ENCODE measurements at regions not wholly inside any gene's neighbourhood (a gene's known extent, or its start where the extent isn't known, plus 50 kb on each side); places are given as distances from the start of the nearest gene placed in this dataset.
"Not testable (repeated sequence)": the region's sequence is repeated elsewhere in the genome, so short reads cannot be mapped to it uniquely, and the experiment has no call there.

- no peak for DNase-seq
These were observed 218.8 kb downstream of the OTUD1 start for GRCh38 chr10:23657677-23658076.

- not testable (repeated sequence) for DNase-seq
These were observed 233.0 kb downstream of the OTUD1 start for GRCh38 chr10:23671866-23672265.

GRCh38 chr10:23675585-23675984, 236.7 kb downstream of the OTUD1 start:
- no peak for DNase-seq

GRCh38 chr10:23676296-23676695, 237.4 kb downstream of the OTUD1 start:
- no peak for DNase-seq

- no peak for DNase-seq
These were observed 247.8 kb downstream of the OTUD1 start for GRCh38 chr10:23686722-23687121.

GRCh38 chr10:23692736-23693135, 253.9 kb downstream of the OTUD1 start:
- DNase-seq = no peak

GRCh38 chr10:23693501-23693901, 254.6 kb downstream of the OTUD1 start:
- DNase-seq = no peak

GRCh38 chr10:23693925-23694324, 255.1 kb downstream of the OTUD1 start:
- DNase-seq = no peak

- DNase-seq = no peak
These were observed 255.6 kb downstream of the OTUD1 start for GRCh38 chr10:23694446-23694920.

- no peak for DNase-seq
These were observed 256.3 kb downstream of the OTUD1 start for GRCh38 chr10:23694921-23695824.

- DNase-seq = no peak
These were observed 257.0 kb downstream of the OTUD1 start for GRCh38 chr10:23695825-23696420.

GRCh38 chr10:23696476-23696875, 257.6 kb downstream of the OTUD1 start:
- no peak for DNase-seq

GRCh38 chr10:23702977-23703414, 264.1 kb downstream of the OTUD1 start:
- DNase-seq = peak in 2 of 4 experiments; percentile 5 to 16

GRCh38 chr10:23715363-23715762, 276.5 kb downstream of the OTUD1 start:
- DNase-seq = no peak

GRCh38 chr10:23717913-23718312, 279.0 kb downstream of the OTUD1 start:
- no peak for DNase-seq

- no peak for DNase-seq
These were observed 280.1 kb downstream of the OTUD1 start for GRCh38 chr10:23718946-23719345.

GRCh38 chr10:23723796-23724195, 284.9 kb downstream of the OTUD1 start:
- no peak for DNase-seq

- DNase-seq = no peak
These were observed 286.7 kb downstream of the OTUD1 start for GRCh38 chr10:23725548-23725947.

- no peak for DNase-seq
These were observed 303.5 kb downstream of the OTUD1 start for GRCh38 chr10:23742368-23742767.

- no peak for DNase-seq
These were observed 303.9 kb downstream of the OTUD1 start for GRCh38 chr10:23742807-23743206.

GRCh38 chr10:23754179-23754578, 315.3 kb downstream of the OTUD1 start:
- no peak for DNase-seq

- no peak for DNase-seq
These were observed 316.1 kb downstream of the OTUD1 start for GRCh38 chr10:23754941-23755340.

GRCh38 chr10:23755556-23755955, 316.7 kb downstream of the OTUD1 start:
- no peak for DNase-seq

GRCh38 chr10:23768281-23768680, 329.4 kb downstream of the OTUD1 start:
- DNase-seq = no peak
